Caco-2 (cell line): ENCODE measurements at regions not wholly inside any gene's neighbourhood (a gene's known extent, or its start where the extent isn't known, plus 50 kb on each side); places are given as distances from the start of the nearest gene placed in this dataset.

ENCODE experiments used
- BruUV-seq: library from RNA; stranded (reverse); fragments of 400-500 nt; replicated peaks from 2 replicates; lab custom pipeline; 2021; lab: Mats Ljungman, UMichigan
- CTCF ChIA-PET: fragments of 300-600 bp; sonication (Branson Sonifier 250); formaldehyde crosslinking; loops from one replicate; lab custom pipeline; 2022; ENCODE audit warnings: antibody characterized with exemption; lab: Charles Lee
- POLR2A ChIA-PET: fragments of 300-600 bp; sonication (Branson Sonifier 250); formaldehyde crosslinking; loops from one replicate; lab custom pipeline; 2022; ENCODE audit warnings: antibody characterized with exemption; lab: Charles Lee
- DNase-seq, 2 experiments: peaks; one replicate each; pipeline versions ENCODE4 v3.0.0 to v3.0.0-alpha.2; 2020 to 2022
- H3K27me3 ChIP-seq: replicated peaks from 2 replicates; pipeline ENCODE4 v1.6.0; 2011; ENCODE audit warnings: low read length; ENCODE audit not compliant: control insufficient read depth, insufficient read depth
- H3K36me3 ChIP-seq: 2 replicates; pipeline ENCODE4 v1.5.1; 2011; ENCODE audit warnings: low read length; ENCODE audit not compliant: control insufficient read depth, insufficient read depth
- H3K4me1 ChIP-seq: fragments of 250-450 bp; sonication (Bioruptor Pico); 2 replicates; pipeline ENCODE4 v1.5.1; 2020; ENCODE audit warnings: mild to moderate bottlenecking
- H3K4me3 ChIP-seq: 2 replicates; pipeline ENCODE4 v1.5.1; 2011; ENCODE audit warnings: low read depth, mild to moderate bottlenecking, control low read depth, low read length
- H3K9me3 ChIP-seq: fragments of 250-450 bp; sonication (Bioruptor Pico); 2 replicates; pipeline ENCODE4 v1.5.1; 2020; ENCODE audit warnings: mild to moderate bottlenecking, moderate library complexity
- H3K27ac Mint-ChIP-seq: one replicate; pipeline ENCODE4 v1.8.0; 2022; ENCODE audit warnings: mixed read lengths; ENCODE audit not compliant: unreplicated experiment
- H3K27me3 Mint-ChIP-seq: one replicate; pipeline ENCODE4 v1.8.0; 2022; ENCODE audit warnings: mixed read lengths; ENCODE audit not compliant: insufficient read depth, unreplicated experiment
- H3K36me3 Mint-ChIP-seq: one replicate; pipeline ENCODE4 v1.8.0; 2022; ENCODE audit warnings: mild to moderate bottlenecking, mixed read lengths; ENCODE audit not compliant: insufficient read depth, unreplicated experiment
- H3K4me1 Mint-ChIP-seq: one replicate; pipeline ENCODE4 v1.8.0; 2022; ENCODE audit warnings: low read depth, mixed read lengths; ENCODE audit not compliant: unreplicated experiment
- H3K4me3 Mint-ChIP-seq: one replicate; pipeline ENCODE4 v1.8.0; 2022; ENCODE audit warnings: mild to moderate bottlenecking, moderate library complexity, mixed read lengths; ENCODE audit not compliant: unreplicated experiment
- H3K9me3 Mint-ChIP-seq: one replicate; pipeline ENCODE4 v1.8.0; 2022; ENCODE audit warnings: mixed read lengths; ENCODE audit not compliant: unreplicated experiment
- intact Hi-C: fragments of 100-400 bp; cut with micrococcal nuclease; formaldehyde crosslinking; loops from one replicate; pipeline ENCODE4 v1.10.0; 2022; ENCODE audit not compliant: unreplicated experiment
- TF ChIP-seq, protein P1 (sequence below), 2 experiments: fragments of 200-600 bp in 1 of 2; IDR thresholded peaks; 1 replicate in 1 of 2; 2 replicates in 1 of 2; pipeline versions ENCODE4 v1.5.1 to v1.8.0; 2011 to 2022; ENCODE audit warnings: antibody characterized with exemption in 1 of 2, control low read depth in 1 of 2, inconsistent platforms in 1 of 2, low read depth in 1 of 2, low read length in 1 of 2, mild to moderate bottlenecking in 1 of 2, moderate library complexity in 1 of 2; ENCODE audit not compliant: insufficient read depth in 1 of 2, severe bottlenecking in 1 of 2, unreplicated experiment in 1 of 2

DNA sequence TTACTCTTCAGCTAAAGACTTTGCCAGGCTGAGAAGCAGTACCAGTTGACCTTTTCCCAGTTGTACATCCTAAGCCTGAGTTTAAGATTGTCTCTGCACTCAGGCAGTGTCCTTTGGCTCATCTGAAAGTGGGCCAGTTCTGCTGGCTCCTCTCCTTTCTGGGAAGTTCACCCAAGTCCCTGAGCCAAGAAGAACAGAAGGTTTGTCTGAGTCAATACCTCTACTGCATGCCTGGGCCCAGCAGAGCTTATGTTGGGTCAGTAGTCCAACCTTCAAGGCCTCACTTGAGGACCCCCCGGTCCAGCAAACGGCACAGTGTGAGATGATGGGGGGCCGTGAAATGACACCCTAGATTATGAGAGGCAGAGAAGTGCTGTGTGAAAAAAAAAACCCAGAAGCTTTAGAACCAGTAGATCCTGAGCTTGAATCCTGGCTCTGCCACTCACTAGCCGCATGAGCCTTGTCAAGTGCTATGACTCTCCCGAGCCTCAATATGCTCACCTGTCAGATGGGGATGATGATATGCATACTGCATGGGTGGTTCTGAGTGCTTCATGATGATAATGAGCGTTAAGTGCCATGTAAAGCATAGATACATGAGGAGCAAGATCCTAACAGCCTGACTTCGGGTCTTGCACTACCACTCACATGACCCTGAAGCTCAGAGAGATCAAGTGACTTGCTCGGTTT, 156.0 kb downstream of the MACROH2A1 start:
- Histone ChIP-seq H3K4me1 (peaks cover 15% of the 10 kb centered on the region; the same call in 1 of the 2 replicates), H3K9me3 (no peaks in the 10 kb centered on the region), H3K4me3 (no peak overlapping the region), H3K36me3 (no peaks in the 10 kb centered on the region), H3K27me3 (no peaks in the 10 kb centered on the region)
- Mint-ChIP-seq H3K27ac (no peak overlapping the region), H3K9me3 (no peaks in the 10 kb centered on the region), H3K4me1 (peaks cover 11% of the 10 kb centered on the region), H3K27me3 (no peaks in the 10 kb centered on the region), H3K4me3 (no peak overlapping the region), H3K36me3 (no peaks in the 10 kb centered on the region)
- intact Hi-C loops, result loop anchor here (1.0 kb wide), 1 partner anchor 39 kb away; no protein-coding TSS in a partner anchor
- DNase-seq, result peak in 1 of 2 experiments; percentile 26
- ChIA-PET CTCF (interaction anchor here (1.2 kb wide), 1 partner anchor 11 kb away, joined by 4 read pairs; no protein-coding TSS in a partner anchor), POLR2A (no interaction called here)
- no TSS peak for BruUV-seq
- TF ChIP-seq, protein P1, sequence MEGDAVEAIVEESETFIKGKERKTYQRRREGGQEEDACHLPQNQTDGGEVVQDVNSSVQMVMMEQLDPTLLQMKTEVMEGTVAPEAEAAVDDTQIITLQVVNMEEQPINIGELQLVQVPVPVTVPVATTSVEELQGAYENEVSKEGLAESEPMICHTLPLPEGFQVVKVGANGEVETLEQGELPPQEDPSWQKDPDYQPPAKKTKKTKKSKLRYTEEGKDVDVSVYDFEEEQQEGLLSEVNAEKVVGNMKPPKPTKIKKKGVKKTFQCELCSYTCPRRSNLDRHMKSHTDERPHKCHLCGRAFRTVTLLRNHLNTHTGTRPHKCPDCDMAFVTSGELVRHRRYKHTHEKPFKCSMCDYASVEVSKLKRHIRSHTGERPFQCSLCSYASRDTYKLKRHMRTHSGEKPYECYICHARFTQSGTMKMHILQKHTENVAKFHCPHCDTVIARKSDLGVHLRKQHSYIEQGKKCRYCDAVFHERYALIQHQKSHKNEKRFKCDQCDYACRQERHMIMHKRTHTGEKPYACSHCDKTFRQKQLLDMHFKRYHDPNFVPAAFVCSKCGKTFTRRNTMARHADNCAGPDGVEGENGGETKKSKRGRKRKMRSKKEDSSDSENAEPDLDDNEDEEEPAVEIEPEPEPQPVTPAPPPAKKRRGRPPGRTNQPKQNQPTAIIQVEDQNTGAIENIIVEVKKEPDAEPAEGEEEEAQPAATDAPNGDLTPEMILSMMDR (IDR thresholded peaks at IDR 0.05; ENCODE audit: insufficient read depth in 1 of 2, low read depth in 1 of 2, low read length in 1 of 2, severe bottlenecking in 1 of 2, unreplicated experiment in 1 of 2), result no peak

DNA sequence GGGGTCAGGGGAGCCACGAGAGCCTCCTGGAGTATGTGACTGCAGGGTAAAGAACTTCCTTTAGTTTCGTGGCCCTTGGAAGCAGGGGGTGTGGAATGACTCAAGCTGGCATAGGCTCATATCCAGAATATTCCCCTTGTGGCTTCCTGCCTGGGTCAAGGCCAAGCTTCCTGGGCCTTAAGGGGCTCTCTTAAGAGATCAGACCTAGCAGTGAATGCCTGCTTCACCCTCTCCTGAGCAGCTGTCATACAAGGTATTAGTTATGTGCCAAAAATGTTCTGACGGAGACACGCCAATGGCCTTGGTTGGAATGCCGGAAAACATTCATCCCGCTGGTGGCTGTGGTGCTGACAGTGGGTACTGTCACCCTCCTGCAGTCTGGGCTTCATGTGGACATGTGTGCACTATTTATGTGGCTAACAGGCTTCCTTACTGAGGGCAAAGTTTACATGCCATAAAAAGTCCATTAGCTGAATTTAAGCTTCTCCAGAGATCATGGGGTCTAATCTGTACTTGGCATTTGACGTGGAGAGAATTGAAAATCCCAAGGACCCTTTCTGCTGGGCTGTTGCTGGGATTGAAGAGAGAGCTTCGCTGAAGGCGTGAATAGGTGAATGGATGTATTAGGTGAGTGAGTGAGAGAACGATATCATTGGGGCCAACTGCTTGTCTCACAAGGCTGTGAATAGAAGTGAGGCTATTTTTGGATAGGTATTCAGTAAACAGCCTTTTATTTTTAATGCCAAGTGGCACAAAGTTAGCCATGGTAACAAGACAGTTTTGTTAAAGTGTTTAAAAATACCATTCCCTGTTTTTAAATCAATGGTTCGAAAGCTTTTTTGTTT, 156.8 kb downstream of the MACROH2A1 start:
- no peaks in the 10 kb centered on the region for H3K36me3 ChIP-seq
- H3K4me3 ChIP-seq, result no peak overlapping the region
- H3K4me3 Mint-ChIP-seq, result no peak overlapping the region
- no peak overlapping the region for H3K27ac Mint-ChIP-seq
- BruUV-seq, result no TSS peak
- H3K27me3 Mint-ChIP-seq, result no peaks in the 10 kb centered on the region
- H3K9me3 Mint-ChIP-seq, result no peaks in the 10 kb centered on the region
- peaks cover 11% of the 10 kb centered on the region for H3K4me1 Mint-ChIP-seq
- H3K27me3 ChIP-seq, result no peaks in the 10 kb centered on the region
- TF ChIP-seq, protein P1 (IDR thresholded peaks at IDR 0.05; ENCODE audit: insufficient read depth in 1 of 2, low read depth in 1 of 2, low read length in 1 of 2, severe bottlenecking in 1 of 2, unreplicated experiment in 1 of 2), result no peak
- intact Hi-C loops, result loop anchor here (1.0 kb wide), 1 partner anchor 38 kb away; no protein-coding TSS in a partner anchor
- H3K36me3 Mint-ChIP-seq, result no peaks in the 10 kb centered on the region
- peaks cover 8% of the 10 kb centered on the region; the same call in 1 of the 2 replicates for H3K4me1 ChIP-seq
- POLR2A ChIA-PET, result no interaction called here
- CTCF ChIA-PET, result interaction anchor here (1.2 kb wide), 1 partner anchor 12 kb away, joined by 4 read pairs; no protein-coding TSS in a partner anchor
- peak in 1 of 2 experiments; percentile 12 for DNase-seq
- no peaks in the 10 kb centered on the region for H3K9me3 ChIP-seq

DNA sequence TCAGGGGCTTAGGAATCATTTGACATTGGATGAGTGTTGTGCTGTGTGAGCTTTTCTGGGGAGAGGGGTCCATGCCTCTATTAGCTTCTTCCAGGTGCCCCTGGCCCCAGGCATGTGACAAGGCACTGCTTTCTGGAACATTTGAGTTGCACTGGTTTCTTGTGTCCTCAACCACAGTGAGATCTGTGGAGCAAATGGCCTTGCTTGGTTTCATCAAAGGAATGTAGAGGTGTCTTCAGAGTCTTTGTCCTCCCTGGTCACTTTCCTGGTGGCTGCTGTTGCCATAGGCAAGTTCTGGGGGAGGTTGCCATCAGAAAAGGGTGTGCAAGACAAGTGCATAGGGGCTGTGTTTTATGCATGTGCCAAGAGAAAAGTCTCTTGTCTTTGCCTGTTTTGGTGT, 157.5 kb downstream of the MACROH2A1 start:
- peaks cover under 1% of the 10 kb centered on the region; the same call in 1 of the 2 replicates for H3K4me1 ChIP-seq
- H3K36me3 ChIP-seq, result no peaks in the 10 kb centered on the region
- H3K4me3 ChIP-seq, result no peak overlapping the region
- no peaks in the 10 kb centered on the region for H3K9me3 ChIP-seq
- ChIA-PET CTCF (no interaction called here), POLR2A (no interaction called here)
- H3K9me3 Mint-ChIP-seq, result no peaks in the 10 kb centered on the region
- no peak overlapping the region for H3K27ac Mint-ChIP-seq
- H3K36me3 Mint-ChIP-seq, result no peaks in the 10 kb centered on the region
- no peaks in the 10 kb centered on the region for H3K27me3 Mint-ChIP-seq
- H3K4me3 Mint-ChIP-seq, result no peak overlapping the region
- H3K4me1 Mint-ChIP-seq, result peaks cover 10% of the 10 kb centered on the region
- TF ChIP-seq, protein P1 (IDR thresholded peaks at IDR 0.05; ENCODE audit: insufficient read depth in 1 of 2, low read depth in 1 of 2, low read length in 1 of 2, severe bottlenecking in 1 of 2, unreplicated experiment in 1 of 2), result no peak
- peak in 1 of 2 experiments; percentile 8 for DNase-seq
- BruUV-seq, result no TSS peak
- no peaks in the 10 kb centered on the region for H3K27me3 ChIP-seq
- intact Hi-C loops, result no loop called here
